ELF-1 (cell line): ENCODE measurements at regions not wholly inside any gene's neighbourhood (a gene's known extent, or its start where the extent isn't known, plus 50 kb on each side); places are given as distances from the start of the nearest gene placed in this dataset.

Experiments
- DNase-seq: peaks from one replicate; pipeline ENCODE4 v3.0.0-alpha.2; 2016; ENCODE audit warnings: low read depth, low spot score

- no peak for DNase-seq
Observed at GRCh38 chr2:105621038-105621437, 123.7 kb upstream of the NCK2 start.

- DNase-seq, result no peak
Observed at GRCh38 chr2:105618351-105618659, 126.4 kb upstream of the NCK2 start.

- DNase-seq, result no peak
Observed at GRCh38 chr2:105617631-105618350, 126.9 kb upstream of the NCK2 start.

GRCh38 chr2:105615305-105615704, 129.4 kb upstream of the NCK2 start:
- DNase-seq, result no peak

GRCh38 chr2:105611811-105612424, 132.8 kb upstream of the NCK2 start:
- no peak for DNase-seq

- DNase-seq, result no peak
Observed at GRCh38 chr2:105611333-105611637, 133.4 kb upstream of the NCK2 start.

GRCh38 chr2:105610576-105611332, 134.0 kb upstream of the NCK2 start:
- DNase-seq, result no peak

GRCh38 chr2:105609746-105610402, 134.8 kb upstream of the NCK2 start:
- no peak for DNase-seq

GRCh38 chr2:105607920-105608504, 136.7 kb upstream of the NCK2 start:
- no peak for DNase-seq

- no peak for DNase-seq
Observed at GRCh38 chr2:105606081-105606480, 138.6 kb upstream of the NCK2 start.

- DNase-seq, result no peak
Observed at GRCh38 chr2:105604938-105605337, 139.8 kb upstream of the NCK2 start.

GRCh38 chr2:105600949-105601794, 143.5 kb upstream of the NCK2 start:
- peak; percentile 42 for DNase-seq

- no peak for DNase-seq
Observed at GRCh38 chr2:105600602-105600948, 144.1 kb upstream of the NCK2 start.

- DNase-seq, result no peak
Observed at GRCh38 chr2:105600037-105600442, 144.7 kb upstream of the NCK2 start.

GRCh38 chr2:105598829-105599698, 145.6 kb upstream of the NCK2 start:
- DNase-seq, result no peak

- DNase-seq, result peak; percentile 16
Observed at GRCh38 chr2:105597806-105598803, 146.6 kb upstream of the NCK2 start.

- DNase-seq, result no peak
Observed at GRCh38 chr2:105597011-105597805, 147.5 kb upstream of the NCK2 start.

GRCh38 chr2:105596411-105596921, 148.2 kb upstream of the NCK2 start:
- DNase-seq, result no peak
